Stomach (tissue), 8 donors: ENCODE measurements at regions not wholly inside any gene's neighbourhood (a gene's known extent, or its start where the extent isn't known, plus 50 kb on each side); places are given as distances from the start of the nearest gene placed in this dataset.

Experiments used
- DNase-seq, 2 donors: peaks; one replicate each; pipeline versions ENCODE4 v3.0.0 to v3.0.0-alpha.2; 2013 to 2019
- H3K27ac ChIP-seq, 5 donors: fragments of 200-600 bp in 4 of 5; sonication (generic) in 4 of 5; one replicate each; pipeline ENCODE4 v1.5.1; 2013 to 2019; ENCODE audit warnings: mild to moderate bottlenecking in 1 of 5, moderate library complexity in 1 of 5
- H3K27me3 ChIP-seq, 3 donors: fragments of 200-600 bp; sonication (generic); one replicate each; pipeline ENCODE4 v1.5.1; 2017 to 2019; ENCODE audit warnings: mixed run types in 1 of 3
- H3K36me3 ChIP-seq, 4 donors: fragments of 200-600 bp; sonication (generic); 1 replicate in 3 of 4; 2 replicates in 1 of 4; pipeline ENCODE4 v1.5.1; 2016 to 2019
- H3K4me1 ChIP-seq, 4 donors: fragments of 200-600 bp; sonication (generic); one replicate each; pipeline ENCODE4 v1.5.1; 2016 to 2019
- H3K4me3 ChIP-seq, 4 donors: fragments of 200-600 bp; sonication (generic) in 3 of 4; one replicate each; pipeline ENCODE4 v1.5.1; 2016 to 2019; ENCODE audit warnings: mild to moderate bottlenecking in 1 of 4
- H3K9me3 ChIP-seq, 4 donors: fragments of 200-600 bp; sonication (generic); one replicate each; pipeline ENCODE4 v1.5.1; 2016 to 2019
- CTCF ChIP-seq, 7 experiments: fragments of 450-650 bp in 4 of 7; fragments of 200-600 bp in 3 of 7; sonication (generic) in 3 of 7; IDR thresholded peaks; one replicate each; pipeline ENCODE4 v1.5.1; 2016 to 2019; ENCODE audit warnings: antibody characterized with exemption in 7 of 7, control low read depth in 2 of 7, mild to moderate bottlenecking in 1 of 7
- EP300 ChIP-seq: sonication (generic); formaldehyde crosslinking; IDR thresholded peaks from one replicate; pipeline ENCODE4 v1.6.1; 2017; ENCODE audit warnings: antibody characterized with exemption
- POLR2A ChIP-seq, 4 donors: fragments of 450-650 bp; IDR thresholded peaks; one replicate each; pipeline ENCODE4 v1.6.1; 2016; ENCODE audit warnings: antibody characterized with exemption in 4 of 4, control low read depth in 2 of 4, mild to moderate bottlenecking in 1 of 4, moderate library complexity in 1 of 4
- POLR2AphosphoS5 ChIP-seq, 3 donors: sonication (generic); formaldehyde crosslinking; IDR thresholded peaks; one replicate each; pipeline ENCODE4 v1.6.1; 2016; ENCODE audit warnings: antibody characterized with exemption in 3 of 3
- WGBS, 5 donors: extraction: QIAGEN DNeasy Blood & Tissue Kit in 3 of 5; methylation state at CpG; one replicate each; pipeline versions ENCODE4 v1.1.5 to v1.1.7; 2013 to 2018; 5-methylcytosine and 5-hydroxymethylcytosine counted together
- intact Hi-C: fragments of 100-400 bp; cut with DNase I; formaldehyde crosslinking; loops from one replicate; pipeline ENCODE4 v1.15.1; 2023; ENCODE audit warnings: low total_unique reads
- donor health status: healthy with polysubstance abuse.
- donor health status: Bipolar disorder and iron deficiency.
- donor health status: healthy.

DNA sequence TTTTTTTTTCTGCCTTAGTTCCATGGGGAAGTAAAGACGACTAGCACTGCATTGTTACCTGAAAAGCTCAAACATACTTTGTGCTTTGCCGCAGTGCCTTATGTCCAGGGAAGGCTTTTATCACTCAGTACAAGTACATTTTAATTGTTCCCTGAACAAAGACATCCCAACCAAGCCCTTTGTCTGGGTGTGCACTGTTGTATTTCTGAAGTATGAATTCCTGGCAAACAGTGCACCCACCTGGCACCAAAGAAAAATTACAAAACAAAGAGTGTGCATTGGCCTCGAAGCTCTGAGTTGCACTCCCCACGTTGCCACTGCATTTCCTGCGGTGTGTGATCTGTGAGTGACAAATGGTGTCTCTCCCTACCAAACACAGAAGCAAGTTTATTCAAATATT lies 858.5 kb upstream of the PIK3C3 start:
- no peaks in the 10 kb centered on the region for H3K9me3 ChIP-seq
- peak in 1 of 2 donors; percentile 62 for DNase-seq
- no peak for TF ChIP-seq POLR2AphosphoS5 (IDR thresholded peaks at IDR 0.05)
- TF ChIP-seq CTCF (IDR thresholded peaks at IDR 0.05) = no peak
- no peaks in the 10 kb centered on the region for H3K36me3 ChIP-seq
- H3K4me3 ChIP-seq = no peak overlapping the region
- intact Hi-C loops = no loop called here
- WGBS, 5 donors = 15 to 32% (median 23%) methylated on average over 5 of the region's 5 CpGs
- no peaks in the 10 kb centered on the region for H3K4me1 ChIP-seq
- no peak overlapping the region for H3K27ac ChIP-seq
- H3K27me3 ChIP-seq = no peaks in the 10 kb centered on the region

DNA sequence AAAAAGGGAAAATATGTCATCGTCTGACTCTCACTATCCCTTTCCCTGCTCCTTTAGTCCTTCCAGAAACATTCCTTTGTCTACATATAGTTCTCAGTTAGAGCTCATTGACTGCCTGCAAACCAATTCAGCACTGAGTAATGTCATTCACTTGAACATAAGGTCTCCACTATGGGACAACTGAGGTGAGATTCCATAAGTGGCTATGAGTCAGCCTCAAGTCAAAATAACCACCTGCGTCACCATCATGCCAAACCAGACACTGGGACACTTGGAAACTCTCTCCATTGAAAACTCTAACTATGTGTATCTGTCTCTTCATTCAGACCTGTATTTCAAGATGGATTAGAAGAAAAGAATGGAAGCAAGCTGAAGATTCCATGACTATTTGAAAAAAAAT lies 878.0 kb upstream of the PIK3C3 start:
- intact Hi-C loops = no loop called here
- Histone ChIP-seq H3K27me3 (no peaks in the 10 kb centered on the region), H3K4me3 (no peak overlapping the region)

DNA sequence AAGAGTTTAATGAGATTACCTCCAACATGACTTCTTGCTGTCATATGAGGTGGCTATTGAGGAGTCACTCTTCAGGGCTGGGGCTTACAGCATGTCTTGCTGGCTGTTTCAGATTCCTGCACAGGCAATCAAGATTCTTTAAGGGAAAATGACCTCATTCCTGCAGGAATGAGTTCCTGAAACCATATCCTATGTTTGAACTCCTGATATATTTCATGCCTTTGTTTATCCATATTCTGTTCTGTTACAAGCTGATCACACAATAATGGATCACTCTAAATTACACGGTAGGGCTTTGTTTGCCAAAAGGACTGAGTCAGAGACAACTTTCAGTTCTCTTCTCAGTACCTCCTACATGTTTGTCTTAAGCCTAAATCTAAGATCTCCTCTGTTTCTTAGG lies 879.8 kb upstream of the PIK3C3 start:
- WGBS, 5 donors = 18 to 33% (median 22%) methylated on average over 1 of the region's 1 CpG
- no peak overlapping the region for H3K27ac ChIP-seq
- intact Hi-C loops = no loop called here

More for the DNA sequence above, 878.0 kb upstream of the PIK3C3 start:
- no peak for TF ChIP-seq POLR2A (IDR thresholded peaks at IDR 0.05)
- no peak for TF ChIP-seq EP300
- TF ChIP-seq CTCF (IDR thresholded peaks at IDR 0.05) = no peak
- TF ChIP-seq POLR2AphosphoS5 (IDR thresholded peaks at IDR 0.05) = no peak
- Histone ChIP-seq H3K9me3 (no peaks in the 10 kb centered on the region), H3K4me1 (peaks cover 0 to 3% (median 0%) of the 10 kb centered on the region in 4 donors), H3K27ac (no peak overlapping the region), H3K36me3 (no peaks in the 10 kb centered on the region)
- 89 to 93% (median 91%) methylated on average over 2 of the region's 2 CpGs for WGBS, 5 donors
- DNase-seq = no peak

GRCh38 chr18:41073372-41073954 lies 881.6 kb upstream of the PIK3C3 start:
- 75 to 93% (median 85%) methylated on average over 3 of the region's 3 CpGs for WGBS, 5 donors
- no peaks in the 10 kb centered on the region for H3K36me3 ChIP-seq
- H3K4me3 ChIP-seq = no peak overlapping the region
- TF ChIP-seq CTCF (IDR thresholded peaks at IDR 0.05) = no peak
- no peak for TF ChIP-seq POLR2A (IDR thresholded peaks at IDR 0.05)
- no peak for TF ChIP-seq POLR2AphosphoS5 (IDR thresholded peaks at IDR 0.05)
- TF ChIP-seq EP300 = no peak
- H3K9me3 ChIP-seq = no peaks in the 10 kb centered on the region
- intact Hi-C loops = no loop called here
- no peak overlapping the region for H3K27ac ChIP-seq
- no peak for DNase-seq
- peaks cover 0 to 3% (median 0%) of the 10 kb centered on the region in 4 donors for H3K4me1 ChIP-seq
- H3K27me3 ChIP-seq = no peaks in the 10 kb centered on the region

More for the DNA sequence above, 879.8 kb upstream of the PIK3C3 start:
- peak in 1 of 2 donors; percentile 13 for DNase-seq
- Histone ChIP-seq H3K27me3 (no peaks in the 10 kb centered on the region), H3K4me3 (no peak overlapping the region), H3K4me1 (peaks cover 0 to 3% (median 0%) of the 10 kb centered on the region in 4 donors), H3K9me3 (no peaks in the 10 kb centered on the region), H3K36me3 (no peaks in the 10 kb centered on the region)
- TF ChIP-seq POLR2A (IDR thresholded peaks at IDR 0.05) (no peak), EP300 (no peak), POLR2AphosphoS5 (IDR thresholded peaks at IDR 0.05) (no peak), CTCF (IDR thresholded peaks at IDR 0.05) (no peak)
